DOHH2 (cell line): ENCODE measurements at regions not wholly inside any gene's neighbourhood (a gene's known extent, or its start where the extent isn't known, plus 50 kb on each side); places are given as distances from the start of the nearest gene placed in this dataset.

Experiments used
- H3F3A ChIP-seq: fragments of 200-600 bp; sonication (generic), shearing (Covaris generic); 2 replicates; pipeline ENCODE4 v1.6.0; 2016; ENCODE audit warnings: antibody characterized with exemption, mild to moderate bottlenecking; ENCODE audit not compliant: control insufficient read depth, insufficient read depth
- H3K27ac ChIP-seq: fragments of 200-600 bp; sonication (generic); 2 replicates; pipeline ENCODE4 v1.5.1; 2014; ENCODE audit warnings: low read depth, mild to moderate bottlenecking, low read length, moderate library complexity
- H3K27me3 ChIP-seq: fragments of 200-600 bp; sonication (generic); 2 replicates; pipeline ENCODE4 v1.6.1; 2014; ENCODE audit warnings: mild to moderate bottlenecking, low read length, mixed read lengths; ENCODE audit not compliant: control insufficient read depth
- H3K36me3 ChIP-seq: fragments of 200-600 bp; sonication (generic); 2 replicates; pipeline ENCODE4 v1.6.1; 2014; ENCODE audit warnings: mild to moderate bottlenecking, low read length, moderate library complexity, mixed read lengths; ENCODE audit not compliant: control insufficient read depth
- H3K4me1 ChIP-seq: fragments of 200-600 bp; sonication (generic); 2 replicates; pipeline ENCODE4 v1.6.1; 2014; ENCODE audit warnings: mild to moderate bottlenecking, low read length, mixed read lengths; ENCODE audit not compliant: control insufficient read depth
- H3K4me2 ChIP-seq: fragments of 200-600 bp; sonication (generic); 2 replicates; pipeline ENCODE4 v1.6.0; 2014; ENCODE audit warnings: mild to moderate bottlenecking, low read length, moderate library complexity
- H3K4me3 ChIP-seq: fragments of 200-600 bp; sonication (generic); 2 replicates; pipeline ENCODE4 v1.5.1; 2014; ENCODE audit warnings: mild to moderate bottlenecking, low read length, mixed read lengths
- H3K79me2 ChIP-seq: fragments of 200-600 bp; sonication (generic); 2 replicates; pipeline ENCODE4 v1.6.1; 2014; ENCODE audit warnings: mild to moderate bottlenecking, low read length, mixed read lengths; ENCODE audit not compliant: control insufficient read depth
- H3K9me2 ChIP-seq: fragments of 200-600 bp; sonication (generic); replicated peaks from 2 replicates; pipeline ENCODE4 v1.6.1; 2014; ENCODE audit warnings: mild to moderate bottlenecking, low read length, mixed read lengths; ENCODE audit not compliant: control insufficient read depth
- H3K9me3 ChIP-seq: fragments of 200-600 bp; sonication (generic); 2 replicates; pipeline ENCODE4 v1.6.1; 2014; ENCODE audit warnings: antibody characterized with exemption, low read length, mixed read lengths; ENCODE audit not compliant: control insufficient read depth, insufficient read depth
- H4K20me1 ChIP-seq: fragments of 200-600 bp; sonication (generic); 2 replicates; pipeline ENCODE4 v1.6.0; 2014; ENCODE audit warnings: low read depth, mild to moderate bottlenecking, antibody characterized with exemption, low read length, moderate library complexity; ENCODE audit not compliant: control insufficient read depth, insufficient read depth
- EZH2phosphoT487 ChIP-seq: fragments of 200-600 bp; sonication (generic); IDR thresholded peaks from 2 replicates; pipeline ENCODE4 v1.6.1; 2017; ENCODE audit warnings: borderline replicate concordance, mild to moderate bottlenecking, antibody characterized with exemption, low read length, moderate library complexity, mixed read lengths
- TF ChIP-seq, protein P1 (sequence below): fragments of 200-600 bp; sonication (generic); IDR thresholded peaks from one replicate; pipeline ENCODE4 v1.5.1; 2014; ENCODE audit warnings: antibody characterized with exemption, mild to moderate bottlenecking, low read depth, low read length; ENCODE audit not compliant: poor library complexity, severe bottlenecking

DNA sequence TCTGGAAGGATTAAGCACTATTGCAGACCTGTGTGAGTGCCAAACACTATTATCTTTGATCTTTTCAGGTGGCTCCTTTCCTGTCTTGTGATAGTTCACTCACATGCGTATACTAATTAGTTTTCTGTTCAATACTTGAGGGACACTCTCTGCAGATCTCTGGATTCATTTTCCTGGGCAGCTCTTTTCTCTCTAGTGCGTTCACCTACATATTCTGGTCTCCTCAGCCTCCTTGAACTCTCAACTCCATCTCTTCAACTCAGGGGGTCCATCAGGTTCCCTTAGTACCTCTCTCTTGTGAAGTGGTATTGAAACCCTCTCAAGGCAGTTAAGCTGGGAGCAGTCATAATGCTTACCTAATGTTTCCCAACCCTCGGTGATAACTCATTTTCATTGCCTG, 1218.1 kb upstream of the MAP3K7 start:
- H3K4me2 ChIP-seq: no peak overlapping the region
- H3K9me3 ChIP-seq: no peaks in the 10 kb centered on the region
- H3K27me3 ChIP-seq: no peaks in the 10 kb centered on the region
- no peaks in the 10 kb centered on the region for H3K36me3 ChIP-seq
- no peaks in the 10 kb centered on the region for H3K79me2 ChIP-seq
- no peaks in the 10 kb centered on the region for H3F3A ChIP-seq
- no peaks in the 10 kb centered on the region for H3K9me2 ChIP-seq
- H4K20me1 ChIP-seq: no peaks in the 10 kb centered on the region
- no peak for TF ChIP-seq EZH2phosphoT487
- TF ChIP-seq, protein P1, sequence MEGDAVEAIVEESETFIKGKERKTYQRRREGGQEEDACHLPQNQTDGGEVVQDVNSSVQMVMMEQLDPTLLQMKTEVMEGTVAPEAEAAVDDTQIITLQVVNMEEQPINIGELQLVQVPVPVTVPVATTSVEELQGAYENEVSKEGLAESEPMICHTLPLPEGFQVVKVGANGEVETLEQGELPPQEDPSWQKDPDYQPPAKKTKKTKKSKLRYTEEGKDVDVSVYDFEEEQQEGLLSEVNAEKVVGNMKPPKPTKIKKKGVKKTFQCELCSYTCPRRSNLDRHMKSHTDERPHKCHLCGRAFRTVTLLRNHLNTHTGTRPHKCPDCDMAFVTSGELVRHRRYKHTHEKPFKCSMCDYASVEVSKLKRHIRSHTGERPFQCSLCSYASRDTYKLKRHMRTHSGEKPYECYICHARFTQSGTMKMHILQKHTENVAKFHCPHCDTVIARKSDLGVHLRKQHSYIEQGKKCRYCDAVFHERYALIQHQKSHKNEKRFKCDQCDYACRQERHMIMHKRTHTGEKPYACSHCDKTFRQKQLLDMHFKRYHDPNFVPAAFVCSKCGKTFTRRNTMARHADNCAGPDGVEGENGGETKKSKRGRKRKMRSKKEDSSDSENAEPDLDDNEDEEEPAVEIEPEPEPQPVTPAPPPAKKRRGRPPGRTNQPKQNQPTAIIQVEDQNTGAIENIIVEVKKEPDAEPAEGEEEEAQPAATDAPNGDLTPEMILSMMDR: no peak
- no peak overlapping the region for H3K4me3 ChIP-seq
- no peak overlapping the region for H3K27ac ChIP-seq
- no peaks in the 10 kb centered on the region for H3K4me1 ChIP-seq

DNA sequence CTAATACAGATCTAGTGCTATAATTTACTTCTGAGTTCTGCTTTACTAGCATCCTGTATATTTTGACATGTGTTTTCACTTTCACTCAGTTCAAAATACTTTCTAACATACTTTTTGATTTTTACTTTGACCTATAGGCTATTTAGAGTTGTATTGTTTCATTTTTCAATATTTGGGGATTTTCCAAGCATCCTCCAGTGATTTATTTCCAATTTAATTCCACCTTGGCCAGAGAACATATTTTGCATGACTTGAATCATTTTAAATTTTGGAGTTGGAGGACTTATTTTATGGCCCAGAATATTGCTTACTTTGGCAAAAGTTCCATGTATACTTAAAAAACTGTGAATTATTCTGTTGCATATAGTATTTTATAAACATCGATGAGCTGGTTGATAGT, 1215.6 kb upstream of the MAP3K7 start:
- Histone ChIP-seq H3K4me3 (no peak overlapping the region), H3K36me3 (no peaks in the 10 kb centered on the region), H3K27me3 (no peaks in the 10 kb centered on the region), H4K20me1 (no peaks in the 10 kb centered on the region), H3F3A (no peaks in the 10 kb centered on the region), H3K9me3 (no peaks in the 10 kb centered on the region), H3K27ac (no peak overlapping the region), H3K79me2 (no peaks in the 10 kb centered on the region), H3K4me2 (no peak overlapping the region), H3K9me2 (no peaks in the 10 kb centered on the region), H3K4me1 (no peaks in the 10 kb centered on the region)
- TF ChIP-seq, protein P1: no peak
- TF ChIP-seq EZH2phosphoT487: no peak

DNA sequence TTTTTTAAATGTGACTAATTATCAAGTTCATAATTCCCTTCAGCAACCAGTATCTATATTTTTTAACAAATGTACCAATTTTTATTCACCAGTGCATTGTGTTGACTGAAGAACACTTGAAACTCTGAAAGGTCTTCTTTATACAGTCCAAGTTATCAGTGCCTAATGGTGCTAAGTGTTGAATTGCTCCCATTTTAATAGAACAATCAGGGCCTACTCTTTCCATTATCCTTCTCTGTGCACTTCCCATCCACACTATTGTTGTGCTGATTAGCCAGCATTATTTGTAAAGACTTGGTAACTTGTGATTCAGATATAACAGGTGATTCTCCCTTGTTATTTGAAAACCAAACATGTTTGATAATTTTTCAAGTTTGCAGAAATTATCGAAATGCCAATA, 1209.7 kb upstream of the MAP3K7 start:
- no peak overlapping the region for H3K27ac ChIP-seq
- H3K4me2 ChIP-seq: no peak overlapping the region
- H3K4me1 ChIP-seq: no peaks in the 10 kb centered on the region
- no peaks in the 10 kb centered on the region for H4K20me1 ChIP-seq
- no peaks in the 10 kb centered on the region for H3K27me3 ChIP-seq
- H3K4me3 ChIP-seq: no peak overlapping the region
- H3K79me2 ChIP-seq: no peaks in the 10 kb centered on the region
- no peaks in the 10 kb centered on the region for H3F3A ChIP-seq
- TF ChIP-seq, protein P1: no peak
- TF ChIP-seq EZH2phosphoT487: no peak
- no peaks in the 10 kb centered on the region for H3K9me3 ChIP-seq
- H3K9me2 ChIP-seq: no peaks in the 10 kb centered on the region
- no peaks in the 10 kb centered on the region for H3K36me3 ChIP-seq

DNA sequence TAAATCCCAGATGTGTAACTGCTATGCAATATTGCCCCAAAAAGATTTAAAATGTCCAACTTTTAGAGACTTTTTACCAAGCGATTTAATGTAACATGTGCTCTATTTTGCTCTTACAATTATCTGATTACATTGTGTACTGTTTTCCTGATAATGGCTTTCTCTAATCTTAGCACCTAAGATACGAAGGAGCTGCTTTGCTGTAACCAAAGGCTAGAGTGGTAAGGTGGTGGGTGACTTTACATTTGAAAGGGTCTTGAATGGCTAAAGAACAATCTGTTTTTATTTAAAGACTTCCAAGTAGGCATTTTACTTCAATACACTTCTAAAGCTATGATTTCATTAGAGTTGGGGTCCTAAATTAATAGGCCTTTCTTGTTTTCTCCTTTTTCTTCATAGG, 1201.6 kb upstream of the MAP3K7 start:
- H4K20me1 ChIP-seq: no peaks in the 10 kb centered on the region
- no peaks in the 10 kb centered on the region for H3K79me2 ChIP-seq
- H3K9me3 ChIP-seq: no peaks in the 10 kb centered on the region
- no peak overlapping the region for H3K4me3 ChIP-seq
- H3K27me3 ChIP-seq: no peaks in the 10 kb centered on the region
- no peaks in the 10 kb centered on the region for H3K4me1 ChIP-seq
- H3K36me3 ChIP-seq: no peaks in the 10 kb centered on the region
- H3K27ac ChIP-seq: no peak overlapping the region
- TF ChIP-seq, protein P1: no peak
- TF ChIP-seq EZH2phosphoT487: no peak
- no peaks in the 10 kb centered on the region for H3K9me2 ChIP-seq
- no peak overlapping the region for H3K4me2 ChIP-seq
- H3F3A ChIP-seq: no peaks in the 10 kb centered on the region
